Fibroblast of pulmonary artery (primary cell): ENCODE measurements at regions not wholly inside any gene's neighbourhood (a gene's known extent, or its start where the extent isn't known, plus 50 kb on each side); places are given as distances from the start of the nearest gene placed in this dataset.

Experiments
- DNase-seq: peaks from one replicate; pipeline ENCODE4 v3.0.0-alpha.2; 2010; ENCODE audit warnings: low read depth
- H3K4me3 ChIP-seq: replicated peaks from 2 replicates; pipeline ENCODE4 v1.5.1; 2011; ENCODE audit warnings: low read depth, mild to moderate bottlenecking, control low read depth, low read length, moderate library complexity
- TF ChIP-seq, protein P1 (sequence below): IDR thresholded peaks from 2 replicates; pipeline ENCODE4 v1.5.1; 2011; ENCODE audit warnings: mild to moderate bottlenecking, control low read depth, low read length, inconsistent platforms; ENCODE audit errors: missing control alignments

DNA sequence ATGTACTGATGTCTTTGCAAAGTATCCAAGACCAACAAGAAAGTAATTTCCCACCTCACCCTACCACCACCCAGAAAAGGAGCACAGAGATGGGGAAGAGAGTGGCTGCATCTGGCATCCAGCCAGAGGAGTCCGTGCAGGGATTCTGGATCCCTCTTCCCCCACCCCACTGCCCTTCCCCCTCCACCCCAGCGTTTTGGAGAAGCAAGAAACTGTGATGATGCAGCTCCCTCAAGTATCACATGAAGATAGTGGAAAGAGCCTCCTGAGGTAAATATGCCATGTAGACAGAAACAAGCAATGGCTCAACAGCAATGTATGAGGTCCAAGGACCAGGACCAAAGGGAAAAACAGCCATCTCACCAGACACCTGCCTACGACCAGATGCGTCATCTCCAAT is 153.8 kb downstream of the DEPDC1B start:
- TF ChIP-seq, protein P1, sequence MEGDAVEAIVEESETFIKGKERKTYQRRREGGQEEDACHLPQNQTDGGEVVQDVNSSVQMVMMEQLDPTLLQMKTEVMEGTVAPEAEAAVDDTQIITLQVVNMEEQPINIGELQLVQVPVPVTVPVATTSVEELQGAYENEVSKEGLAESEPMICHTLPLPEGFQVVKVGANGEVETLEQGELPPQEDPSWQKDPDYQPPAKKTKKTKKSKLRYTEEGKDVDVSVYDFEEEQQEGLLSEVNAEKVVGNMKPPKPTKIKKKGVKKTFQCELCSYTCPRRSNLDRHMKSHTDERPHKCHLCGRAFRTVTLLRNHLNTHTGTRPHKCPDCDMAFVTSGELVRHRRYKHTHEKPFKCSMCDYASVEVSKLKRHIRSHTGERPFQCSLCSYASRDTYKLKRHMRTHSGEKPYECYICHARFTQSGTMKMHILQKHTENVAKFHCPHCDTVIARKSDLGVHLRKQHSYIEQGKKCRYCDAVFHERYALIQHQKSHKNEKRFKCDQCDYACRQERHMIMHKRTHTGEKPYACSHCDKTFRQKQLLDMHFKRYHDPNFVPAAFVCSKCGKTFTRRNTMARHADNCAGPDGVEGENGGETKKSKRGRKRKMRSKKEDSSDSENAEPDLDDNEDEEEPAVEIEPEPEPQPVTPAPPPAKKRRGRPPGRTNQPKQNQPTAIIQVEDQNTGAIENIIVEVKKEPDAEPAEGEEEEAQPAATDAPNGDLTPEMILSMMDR: no peak
- DNase-seq: no peak

DNA sequence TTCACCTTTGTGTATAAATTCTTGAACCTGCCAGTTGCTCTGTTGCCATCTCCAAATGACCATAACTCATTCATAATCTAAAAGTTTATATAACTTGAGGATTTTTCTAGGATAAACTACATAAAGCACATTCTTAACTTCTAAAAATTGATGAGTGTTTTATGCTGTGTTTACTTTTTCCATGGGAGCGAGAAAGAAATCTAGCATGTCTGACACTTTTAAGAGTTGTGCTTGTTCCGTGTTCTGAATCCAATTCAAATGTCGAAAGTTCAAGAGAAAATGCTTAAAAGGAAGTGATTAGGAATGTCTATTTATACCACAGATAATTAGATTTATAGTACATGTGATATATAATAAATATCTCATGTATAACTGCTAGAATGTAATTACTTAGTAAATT is 154.4 kb downstream of the DEPDC1B start:
- DNase-seq: no peak
- H3K4me3 ChIP-seq: no peak overlapping the region
- TF ChIP-seq, protein P1: no peak

More for the DNA sequence above, 153.8 kb downstream of the DEPDC1B start:
- H3K4me3 ChIP-seq: no peak overlapping the region

DNA sequence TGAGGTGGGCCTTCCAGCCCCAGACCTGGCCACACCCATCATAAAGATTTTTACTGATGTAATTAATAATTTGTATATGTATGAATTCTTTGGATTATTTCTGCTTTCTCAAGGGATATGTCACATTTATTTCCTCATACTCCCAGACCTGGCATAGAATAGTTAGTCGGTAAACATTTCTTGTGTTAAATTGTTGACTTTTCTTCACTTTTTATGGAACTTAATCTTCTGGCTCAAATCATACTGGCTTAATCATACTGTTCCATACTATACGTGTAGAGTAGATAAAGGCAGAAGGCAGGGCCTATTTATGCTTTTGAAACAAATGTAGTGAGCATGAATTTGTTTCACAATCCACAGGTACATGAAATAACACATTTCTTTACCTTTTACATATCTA is 155.8 kb downstream of the DEPDC1B start:
- TF ChIP-seq, protein P1: no peak
- DNase-seq: no peak
- H3K4me3 ChIP-seq: no peak overlapping the region

DNA sequence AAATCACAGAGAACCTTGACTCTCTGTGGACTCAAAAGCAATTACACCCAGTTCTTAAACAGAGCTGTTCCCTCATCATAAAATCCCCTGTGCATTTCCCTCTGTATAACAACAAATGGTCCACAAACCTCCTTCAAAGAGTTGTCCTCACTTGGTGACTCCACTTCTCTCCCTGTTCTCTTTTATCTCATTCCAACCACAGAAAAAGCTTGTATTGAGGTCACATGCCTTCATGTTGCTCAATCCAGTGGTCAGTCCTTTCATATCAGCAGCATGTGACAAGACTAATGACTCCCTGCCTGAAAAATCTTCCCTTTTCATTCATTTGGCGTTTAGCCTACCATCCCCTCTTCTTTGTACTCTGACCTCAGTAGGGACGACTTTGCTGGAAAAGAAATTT is 158.0 kb downstream of the DEPDC1B start:
- no peak overlapping the region for H3K4me3 ChIP-seq
- peak; percentile 80 for DNase-seq
- TF ChIP-seq, protein P1: no peak

DNA sequence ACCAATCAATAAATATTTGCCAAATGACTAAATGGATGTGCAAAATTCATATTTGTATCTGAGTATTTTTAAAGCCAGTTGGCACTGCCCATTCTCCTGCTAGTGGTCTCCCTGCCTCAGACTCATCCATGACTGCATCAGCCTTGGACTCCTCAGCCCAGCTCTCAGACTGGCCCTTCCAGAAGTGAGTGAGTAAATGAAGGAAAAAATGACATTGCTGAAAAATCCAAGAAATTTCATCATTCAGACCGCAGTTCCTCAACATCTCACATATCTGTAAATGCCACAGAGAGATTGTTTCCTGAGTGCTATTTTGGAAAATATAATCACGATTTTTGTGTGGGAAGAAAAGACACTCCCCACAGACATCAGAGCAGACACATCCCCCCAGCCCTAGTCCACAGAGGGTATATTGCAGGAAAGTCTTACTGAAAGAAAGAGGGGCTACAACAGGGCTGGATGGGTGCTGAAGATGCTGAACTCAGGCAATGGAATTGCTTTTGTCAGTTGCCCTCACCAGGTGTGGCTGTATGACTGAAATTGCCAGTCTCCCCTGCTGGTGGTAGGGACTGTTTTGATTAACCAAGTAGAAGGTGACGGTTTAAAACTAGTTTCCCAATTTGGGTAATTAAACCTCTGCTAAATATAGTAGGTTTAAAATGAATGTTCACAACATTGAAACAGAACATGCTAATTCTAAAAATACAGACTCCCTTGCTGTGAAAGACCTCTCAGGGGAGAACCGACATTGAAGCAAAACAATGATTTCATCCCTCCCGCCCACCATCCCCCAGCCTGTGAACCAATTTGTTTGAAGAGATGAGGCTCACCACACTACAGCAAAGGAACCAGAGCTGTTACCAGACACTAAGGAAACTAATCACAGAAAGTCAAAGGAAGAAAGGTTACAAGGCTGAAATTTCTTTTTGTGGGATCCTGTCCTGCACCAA is 158.8 kb downstream of the DEPDC1B start:
- DNase-seq: peak; percentile 71
- H3K4me3 ChIP-seq: no peak overlapping the region
- TF ChIP-seq, protein P1: no peak

DNA sequence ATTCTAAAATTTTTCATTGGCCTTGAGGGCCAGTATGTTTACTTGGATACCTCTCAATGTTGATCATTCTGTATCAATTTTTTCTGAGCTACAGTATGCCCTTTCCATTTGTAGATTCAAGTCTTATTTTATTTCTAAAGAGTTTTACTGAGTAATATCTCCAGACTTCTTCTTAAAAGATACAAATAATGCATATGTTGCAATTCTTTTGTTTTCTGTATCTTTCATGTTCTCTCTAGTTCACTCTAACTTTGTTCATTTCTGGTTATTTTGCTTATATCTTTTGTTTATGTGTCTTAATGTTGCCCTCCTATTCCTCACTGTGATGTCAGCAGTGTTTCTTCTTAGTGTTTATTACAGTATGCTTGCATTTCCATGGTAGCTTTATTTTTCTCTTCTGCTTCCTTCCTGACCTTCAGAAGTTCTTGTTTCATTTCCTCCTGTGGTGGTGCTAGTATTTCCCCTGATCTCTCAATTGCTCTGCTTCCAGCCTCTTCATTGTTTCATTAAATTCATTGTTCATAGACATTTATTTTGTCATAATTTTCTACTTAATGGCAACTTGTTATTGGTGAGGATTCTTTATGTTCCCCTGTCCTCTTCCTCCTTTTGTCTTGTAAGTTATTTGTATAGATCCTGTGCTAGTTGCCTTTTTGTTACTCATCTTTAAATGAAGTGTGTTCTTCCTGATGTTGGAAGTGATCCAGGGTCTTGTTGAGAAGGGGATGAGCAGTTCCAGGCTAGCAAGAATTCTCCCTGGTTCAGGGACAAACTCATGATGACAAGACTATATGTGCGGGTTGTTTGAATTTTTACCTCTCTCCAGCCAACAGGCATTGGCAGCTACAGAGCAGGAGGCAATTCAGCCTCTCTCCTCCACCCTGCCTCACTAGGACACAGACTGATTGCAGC is 160.8 kb downstream of the DEPDC1B start:
- TF ChIP-seq, protein P1: no peak
- H3K4me3 ChIP-seq: no peak overlapping the region
- DNase-seq: peak; percentile 65
